ENCODE measurements at regions not wholly inside any gene's neighbourhood (a gene's known extent, or its start where the extent isn't known, plus 50 kb on each side); places are given as distances from the start of the nearest gene placed in this dataset.

- Histone ChIP-seq H3K4me2 (ENCODE audit: low read length) (no peak overlapping the region), H3K9me2 (ENCODE audit: insufficient read depth) (no peaks in the 10 kb centered on the region), H3K79me2 (ENCODE audit: insufficient read depth, low read length) (no peaks in the 10 kb centered on the region), H3K9me3 (ENCODE audit: control insufficient read depth in 1 of 2, insufficient read depth in 1 of 2, low read depth in 1 of 2, low read length in 2 of 2) (no peaks in the 10 kb centered on the region), H3K27me3 (ENCODE audit: insufficient read depth, low read length) (no peaks in the 10 kb centered on the region), H2AFZ (ENCODE audit: low read depth, low read length, poor library complexity, severe bottlenecking) (no peak overlapping the region), H3K9ac (ENCODE audit: low read length) (no peak overlapping the region), H3K36me3 (ENCODE audit: control insufficient read depth in 1 of 2, insufficient read depth in 2 of 2, low read length in 2 of 2) (no peaks in the 10 kb centered on the region), H3K27ac (ENCODE audit: low read depth, low read length) (no peak overlapping the region), H4K20me1 (ENCODE audit: insufficient read depth) (no peaks in the 10 kb centered on the region), H3K4me1 (ENCODE audit: control insufficient read depth in 1 of 2, insufficient read depth in 2 of 2, low read length in 2 of 2) (no peaks in the 10 kb centered on the region), H3K4me3 (replicated peaks in 1 of 2; ENCODE audit: low read depth in 1 of 2, low read length in 2 of 2) (no peak overlapping the region)
- DNase-seq (ENCODE audit: low read depth, low spot score): no peak
- ATAC-seq: no peak
- TF ChIP-seq CEBPB (IDR thresholded peaks at IDR 0.05; ENCODE audit: low read depth): no peak
- TF ChIP-seq FOSL1 (IDR thresholded peaks at IDR 0.05; ENCODE audit: low read depth): no peak
- no peak for TF ChIP-seq ZBTB33 (IDR thresholded peaks at IDR 0.05; ENCODE audit: extremely low read depth, insufficient replicate concordance, low read length)
- TF ChIP-seq POLR2AphosphoS5 (IDR thresholded peaks at IDR 0.05; ENCODE audit: low read depth, low read length): no peak
- ChIA-PET RAD21 (ENCODE audit: low non-redundant PET in 1 of 2, low total read pairs in 2 of 2, uncharacterized antibody in 2 of 2, unreplicated experiment in 2 of 2) (no interaction called here), CTCF (no interaction called here), POLR2A (no interaction called here)
- BruUV-seq (replicated peaks): no TSS peak
- intact Hi-C loops (cut with micrococcal nuclease): no loop called here
Observed at GRCh38 chr6:112439010-112439409, 91.9 kb downstream of the RFPL4B start.

GRCh38 chr6:112439432-112439831 lies 92.3 kb downstream of the RFPL4B start:
- Histone ChIP-seq H4K20me1 (ENCODE audit: insufficient read depth) (no peaks in the 10 kb centered on the region), H3K4me2 (ENCODE audit: low read length) (no peak overlapping the region), H3K79me2 (ENCODE audit: insufficient read depth, low read length) (no peaks in the 10 kb centered on the region), H3K9me2 (ENCODE audit: insufficient read depth) (no peaks in the 10 kb centered on the region), H3K4me3 (replicated peaks in 1 of 2; ENCODE audit: low read depth in 1 of 2, low read length in 2 of 2) (no peak overlapping the region), H3K9me3 (ENCODE audit: control insufficient read depth in 1 of 2, insufficient read depth in 1 of 2, low read depth in 1 of 2, low read length in 2 of 2) (no peaks in the 10 kb centered on the region), H2AFZ (ENCODE audit: low read depth, low read length, poor library complexity, severe bottlenecking) (no peak overlapping the region), H3K4me1 (ENCODE audit: control insufficient read depth in 1 of 2, insufficient read depth in 2 of 2, low read length in 2 of 2) (no peaks in the 10 kb centered on the region), H3K9ac (ENCODE audit: low read length) (no peak overlapping the region), H3K27ac (ENCODE audit: low read depth, low read length) (no peak overlapping the region), H3K36me3 (ENCODE audit: control insufficient read depth in 1 of 2, insufficient read depth in 2 of 2, low read length in 2 of 2) (no peaks in the 10 kb centered on the region), H3K27me3 (ENCODE audit: insufficient read depth, low read length) (no peaks in the 10 kb centered on the region)
- ATAC-seq (no peak), DNase-seq (ENCODE audit: low read depth, low spot score) (no peak)
- ChIA-PET RAD21 (ENCODE audit: low non-redundant PET in 1 of 2, low total read pairs in 2 of 2, uncharacterized antibody in 2 of 2, unreplicated experiment in 2 of 2) (no interaction called here), POLR2A (no interaction called here), CTCF (no interaction called here)
- no TSS peak for BruUV-seq (replicated peaks)
- intact Hi-C loops (cut with micrococcal nuclease): no loop called here
- TF ChIP-seq POLR2A (IDR thresholded peaks at IDR 0.05; ENCODE audit: borderline replicate concordance, extremely low read depth, insufficient read depth, insufficient read length) (no peak), ZBTB33 (IDR thresholded peaks at IDR 0.05; ENCODE audit: extremely low read depth, insufficient replicate concordance, low read length) (no peak), FOSL1 (IDR thresholded peaks at IDR 0.05; ENCODE audit: low read depth) (no peak), CTCF (IDR thresholded peaks at IDR 0.05 in 2 of 3, conservative IDR thresholded peaks at IDR 0.05 in 1 of 3; ENCODE audit: borderline replicate concordance in 1 of 3, insufficient read depth in 1 of 3, low read depth in 2 of 3, low read length in 2 of 3) (no peak), EGR1 (IDR thresholded peaks at IDR 0.05; ENCODE audit: low read depth) (no peak), ZNF274 (IDR thresholded peaks at IDR 0.05; ENCODE audit: low read depth, low read length) (no peak), EZH2phosphoT487 (IDR thresholded peaks at IDR 0.05; ENCODE audit: borderline replicate concordance) (no peak), POLR2AphosphoS5 (IDR thresholded peaks at IDR 0.05; ENCODE audit: low read depth, low read length) (no peak), ELF1 (IDR thresholded peaks at IDR 0.05; ENCODE audit: borderline replicate concordance, low read depth) (no peak), SP1 (IDR thresholded peaks at IDR 0.05; ENCODE audit: low read depth) (no peak), MAX (IDR thresholded peaks at IDR 0.05) (no peak), ATF3 (IDR thresholded peaks at IDR 0.05) (no peak), EZH2 (IDR thresholded peaks at IDR 0.05) (no peak), CBX3 (IDR thresholded peaks at IDR 0.05; ENCODE audit: low read depth) (no peak), JUND (IDR thresholded peaks at IDR 0.05) (no peak)
